Skeletal muscle satellite cell (primary cell): ENCODE measurements at regions not wholly inside any gene's neighbourhood (a gene's known extent, or its start where the extent isn't known, plus 50 kb on each side); places are given as distances from the start of the nearest gene placed in this dataset.

Source experiments
- H3K27me3 ChIP-seq: 2 replicates; pipeline ENCODE4 v1.7.0; 2013; ENCODE audit warnings: low read length; ENCODE audit not compliant: control insufficient read depth, insufficient read depth
- H3K36me3 ChIP-seq: 2 replicates; pipeline ENCODE4 v1.7.0; 2013; ENCODE audit warnings: mild to moderate bottlenecking, control low read depth, low read length; ENCODE audit not compliant: insufficient read depth
- H3K4me1 ChIP-seq: 2 replicates; pipeline ENCODE4 v1.7.0; 2013; ENCODE audit warnings: low read length; ENCODE audit not compliant: control insufficient read depth, insufficient read depth
- H3K4me2 ChIP-seq: 2 replicates; pipeline ENCODE4 v1.7.0; 2013; ENCODE audit warnings: mild to moderate bottlenecking, low read length
- H3K4me3 ChIP-seq: 2 replicates; pipeline ENCODE4 v1.7.0; 2013; ENCODE audit warnings: low read length
- H3K9ac ChIP-seq: 2 replicates; pipeline ENCODE4 v1.7.0; 2013; ENCODE audit warnings: mild to moderate bottlenecking, low read depth, low read length, moderate library complexity
- H3K9me3 ChIP-seq: replicated peaks from 2 replicates; pipeline ENCODE4 v1.7.0; 2013; ENCODE audit warnings: mild to moderate bottlenecking, control low read depth, low read length

- Histone ChIP-seq H3K27me3 (no peaks in the 10 kb centered on the region), H3K9me3 (no peaks in the 10 kb centered on the region), H3K4me1 (no peaks in the 10 kb centered on the region), H3K36me3 (no peaks in the 10 kb centered on the region), H3K4me2 (no peak overlapping the region), H3K9ac (no peak overlapping the region), H3K4me3 (no peak overlapping the region)
Observed at GRCh38 chr6:23293653-23294052, 724.3 kb downstream of the HDGFL1 start.

GRCh38 chr6:23301556-23301955, 732.2 kb downstream of the HDGFL1 start:
- no peaks in the 10 kb centered on the region for H3K4me1 ChIP-seq
- H3K9me3 ChIP-seq = no peaks in the 10 kb centered on the region
- no peak overlapping the region for H3K4me2 ChIP-seq
- H3K9ac ChIP-seq = no peak overlapping the region
- no peak overlapping the region for H3K4me3 ChIP-seq
- H3K27me3 ChIP-seq = no peaks in the 10 kb centered on the region
- no peaks in the 10 kb centered on the region for H3K36me3 ChIP-seq

DNA sequence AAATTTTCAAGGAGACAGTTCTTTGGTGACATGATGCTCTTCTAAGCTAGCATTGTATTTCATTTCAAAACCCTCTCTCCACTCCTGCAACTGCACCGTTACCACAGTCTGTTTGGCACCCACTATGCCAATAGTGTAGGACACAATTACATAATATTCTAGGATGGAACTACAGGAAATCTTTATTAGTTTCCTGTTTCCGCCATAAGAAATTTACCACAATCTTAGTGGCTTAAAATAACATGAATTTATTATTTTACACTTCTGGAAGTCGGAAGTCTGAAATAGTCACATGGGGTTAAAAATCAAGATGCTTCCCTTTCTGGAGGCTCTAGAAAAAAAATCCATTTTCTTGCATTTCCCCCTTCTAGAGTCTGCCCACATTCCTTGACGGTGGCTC, 733.1 kb downstream of the HDGFL1 start:
- Histone ChIP-seq H3K9ac (no peak overlapping the region), H3K4me2 (no peak overlapping the region), H3K27me3 (no peaks in the 10 kb centered on the region), H3K36me3 (no peaks in the 10 kb centered on the region), H3K4me3 (no peak overlapping the region), H3K4me1 (no peaks in the 10 kb centered on the region), H3K9me3 (no peaks in the 10 kb centered on the region)

DNA sequence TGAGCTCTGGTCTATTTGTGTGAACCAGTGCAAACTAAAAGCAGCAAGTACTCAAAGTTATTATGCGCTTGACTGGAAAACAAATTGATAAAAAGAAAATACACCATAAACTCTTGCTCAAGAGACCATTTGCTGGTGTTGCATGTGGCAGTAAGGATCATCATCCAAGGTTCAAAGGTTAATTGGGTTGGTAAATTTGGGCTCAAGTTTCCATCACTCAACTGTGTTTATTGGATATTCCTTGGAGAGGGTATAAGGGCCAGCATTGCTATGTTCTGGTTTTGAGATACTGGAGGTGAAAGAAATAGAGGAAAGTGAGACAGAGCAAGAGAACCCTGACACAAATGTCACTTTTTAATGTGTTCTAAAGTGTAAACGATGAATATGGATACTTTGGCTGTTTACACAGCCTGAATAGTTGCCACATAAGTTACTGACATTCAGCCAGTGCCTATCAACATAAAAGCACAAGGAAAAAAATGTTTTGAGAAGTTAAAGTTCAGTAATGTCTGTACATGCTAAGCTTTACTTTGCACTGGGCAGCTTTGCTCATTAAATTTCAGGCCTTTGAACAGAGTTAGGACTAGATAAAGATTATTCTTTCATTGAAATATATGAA, 736.1 kb downstream of the HDGFL1 start:
- H3K9ac ChIP-seq = no peak overlapping the region
- H3K4me1 ChIP-seq = no peaks in the 10 kb centered on the region

GRCh38 chr6:23306251-23306950, 737.0 kb downstream of the HDGFL1 start:
- no peak overlapping the region for H3K9ac ChIP-seq
- H3K36me3 ChIP-seq = no peaks in the 10 kb centered on the region
- H3K27me3 ChIP-seq = no peaks in the 10 kb centered on the region
- H3K4me2 ChIP-seq = no peak overlapping the region
- no peak overlapping the region for H3K4me3 ChIP-seq
- no peaks in the 10 kb centered on the region for H3K4me1 ChIP-seq
- no peaks in the 10 kb centered on the region for H3K9me3 ChIP-seq

More for the DNA sequence above, 736.1 kb downstream of the HDGFL1 start:
- H3K27me3 ChIP-seq = no peaks in the 10 kb centered on the region
- no peaks in the 10 kb centered on the region for H3K9me3 ChIP-seq
- H3K4me3 ChIP-seq = no peak overlapping the region
- no peak overlapping the region for H3K4me2 ChIP-seq
- H3K36me3 ChIP-seq = no peaks in the 10 kb centered on the region

GRCh38 chr6:23307516-23307915, 738.1 kb downstream of the HDGFL1 start:
- Histone ChIP-seq H3K4me1 (no peaks in the 10 kb centered on the region), H3K9ac (no peak overlapping the region), H3K27me3 (no peaks in the 10 kb centered on the region), H3K4me3 (no peak overlapping the region), H3K4me2 (no peak overlapping the region), H3K36me3 (no peaks in the 10 kb centered on the region), H3K9me3 (no peaks in the 10 kb centered on the region)

DNA sequence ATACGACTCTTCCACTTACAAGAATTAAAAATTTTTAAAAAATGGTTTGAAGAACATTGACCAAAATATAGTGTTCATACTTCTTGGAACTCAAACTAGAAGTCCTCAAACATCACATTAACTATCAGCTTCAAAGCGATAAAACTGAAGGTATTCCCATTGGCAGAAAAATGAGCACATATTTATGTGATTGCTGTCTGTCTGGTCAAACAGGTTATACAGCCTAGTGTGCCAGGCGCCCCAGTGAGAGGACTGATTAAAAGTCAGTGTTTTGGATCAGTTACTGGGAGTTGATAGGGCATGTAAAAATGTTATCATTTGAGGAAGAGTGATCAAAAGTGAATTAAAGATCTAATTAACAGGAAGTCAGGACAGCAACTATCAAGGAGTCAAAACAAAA, 738.8 kb downstream of the HDGFL1 start:
- Histone ChIP-seq H3K9me3 (no peaks in the 10 kb centered on the region), H3K4me1 (no peaks in the 10 kb centered on the region), H3K4me2 (no peak overlapping the region), H3K4me3 (no peak overlapping the region), H3K36me3 (no peaks in the 10 kb centered on the region), H3K27me3 (no peaks in the 10 kb centered on the region), H3K9ac (no peak overlapping the region)

GRCh38 chr6:23311211-23311610, 741.8 kb downstream of the HDGFL1 start:
- H3K27me3 ChIP-seq = no peaks in the 10 kb centered on the region
- no peaks in the 10 kb centered on the region for H3K9me3 ChIP-seq
- H3K4me1 ChIP-seq = no peaks in the 10 kb centered on the region
- no peak overlapping the region for H3K9ac ChIP-seq
- H3K4me3 ChIP-seq = no peak overlapping the region
- no peak overlapping the region for H3K4me2 ChIP-seq
- H3K36me3 ChIP-seq = no peaks in the 10 kb centered on the region

DNA sequence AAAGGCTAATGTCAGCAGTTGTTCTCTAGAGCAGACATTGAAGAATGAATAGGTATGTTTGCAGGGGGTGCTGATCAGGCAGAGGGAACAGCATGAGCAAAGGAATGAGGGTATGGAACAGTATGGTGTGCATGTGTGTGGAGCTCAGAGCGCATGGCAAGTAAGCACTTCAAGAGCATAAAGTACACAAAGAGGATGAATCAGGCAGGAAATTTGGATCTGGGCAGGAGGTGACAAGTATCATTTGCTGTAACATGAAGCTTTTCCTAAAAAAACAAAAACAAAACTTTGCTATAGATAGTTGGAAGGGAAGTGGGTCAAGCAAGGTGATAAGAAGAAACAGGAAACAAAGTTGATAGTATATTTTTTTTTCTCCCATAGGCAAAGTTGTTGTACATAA, 746.8 kb downstream of the HDGFL1 start:
- Histone ChIP-seq H3K4me2 (no peak overlapping the region), H3K9ac (no peak overlapping the region), H3K9me3 (no peaks in the 10 kb centered on the region), H3K27me3 (no peaks in the 10 kb centered on the region), H3K4me1 (no peaks in the 10 kb centered on the region), H3K36me3 (no peaks in the 10 kb centered on the region), H3K4me3 (no peak overlapping the region)

GRCh38 chr6:23316931-23317330, 747.6 kb downstream of the HDGFL1 start:
- Histone ChIP-seq H3K4me2 (no peak overlapping the region), H3K9ac (no peak overlapping the region), H3K4me1 (no peaks in the 10 kb centered on the region), H3K9me3 (no peaks in the 10 kb centered on the region), H3K36me3 (no peaks in the 10 kb centered on the region), H3K4me3 (no peak overlapping the region), H3K27me3 (no peaks in the 10 kb centered on the region)

DNA sequence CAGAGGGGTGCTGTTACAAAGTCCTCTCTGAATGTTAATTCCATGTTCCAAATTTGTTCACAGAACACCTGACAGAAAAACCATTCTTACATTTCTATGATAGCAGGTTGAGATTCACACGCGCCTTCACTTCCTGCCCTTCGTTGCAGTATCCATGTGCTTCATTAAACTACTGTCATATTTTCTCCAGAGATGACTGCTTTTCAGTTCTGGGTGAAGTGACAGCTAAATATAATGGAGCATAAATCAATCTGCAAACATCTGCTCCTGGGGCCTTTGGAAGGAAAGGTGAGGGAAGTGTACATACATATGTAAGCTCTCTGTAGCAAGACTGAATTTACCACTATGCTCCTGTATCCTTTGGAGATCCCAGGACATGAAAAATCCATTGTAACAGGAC, 750.2 kb downstream of the HDGFL1 start:
- Histone ChIP-seq H3K4me1 (no peaks in the 10 kb centered on the region), H3K9ac (no peak overlapping the region), H3K4me2 (no peak overlapping the region), H3K9me3 (no peaks in the 10 kb centered on the region), H3K36me3 (no peaks in the 10 kb centered on the region), H3K27me3 (no peaks in the 10 kb centered on the region), H3K4me3 (no peak overlapping the region)

DNA sequence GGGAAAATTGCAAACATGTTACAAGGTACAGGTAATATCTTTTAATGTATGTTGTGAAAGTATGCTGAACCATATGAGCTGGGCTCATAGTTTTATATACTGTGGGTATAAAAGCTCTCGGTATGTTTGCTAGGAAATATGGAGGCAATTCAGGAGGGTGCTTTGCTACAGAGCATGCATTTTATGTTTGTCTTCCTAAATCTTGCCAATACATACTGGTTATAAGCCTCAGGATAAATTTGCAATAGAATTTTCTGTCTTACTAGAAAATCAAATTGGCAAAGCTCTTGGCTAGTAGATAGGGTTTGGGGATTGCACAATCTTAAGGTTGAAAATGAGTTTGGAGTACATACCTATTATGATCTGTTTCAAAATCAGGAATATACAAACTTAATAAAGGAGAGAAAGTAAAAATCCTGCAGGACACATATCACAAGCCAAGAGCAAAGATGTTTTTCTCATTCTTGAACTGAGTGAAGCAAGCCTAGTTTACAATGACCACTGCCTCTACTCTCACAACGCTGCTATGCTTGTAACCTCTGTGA, 751.2 kb downstream of the HDGFL1 start:
- Histone ChIP-seq H3K4me3 (no peak overlapping the region), H3K4me1 (no peaks in the 10 kb centered on the region), H3K9ac (no peak overlapping the region)

More for the DNA sequence above, 751.2 kb downstream of the HDGFL1 start:
- Histone ChIP-seq H3K9me3 (no peaks in the 10 kb centered on the region), H3K27me3 (no peaks in the 10 kb centered on the region), H3K4me2 (no peak overlapping the region), H3K36me3 (no peaks in the 10 kb centered on the region)
